ENCODE measurements at regions not wholly inside any gene's neighbourhood (a gene's known extent, or its start where the extent isn't known, plus 50 kb on each side); places are given as distances from the start of the nearest gene placed in this dataset.

- Histone ChIP-seq H3K27ac (ENCODE audit: extremely low read depth, low read depth, low read length) (no peak overlapping the region), H3K27me3 (ENCODE audit: control insufficient read depth in 2 of 2, insufficient read depth in 2 of 2, low read length in 2 of 2) (peaks cover 42 to 62% of the 10 kb centered on the region in 2 experiments), H2AFZ (ENCODE audit: low read depth, low read length) (no peak overlapping the region), H4K20me1 (replicated peaks; ENCODE audit: control insufficient read depth, insufficient read depth, low read length) (no peaks in the 10 kb centered on the region), H3K36me3 (ENCODE audit: control insufficient read depth, insufficient read depth, low read length) (no peaks in the 10 kb centered on the region), H3K9me3 (replicated peaks; ENCODE audit: control insufficient read depth, insufficient read depth, low read depth, low read length) (no peaks in the 10 kb centered on the region), H3K4me2 (ENCODE audit: insufficient read depth, low read length) (no peak overlapping the region), H3K9me1 (ENCODE audit: control insufficient read depth, insufficient read depth, low read length) (no peaks in the 10 kb centered on the region), H3K4me1 (replicated peaks in 1 of 2; ENCODE audit: control insufficient read depth in 2 of 2, insufficient read depth in 2 of 2, low read length in 2 of 2) (no peaks in the 10 kb centered on the region), H3K4me3 (no peak overlapping the region), H3K79me2 (ENCODE audit: control insufficient read depth, insufficient read depth, low read length) (no peaks in the 10 kb centered on the region), H3K9ac (ENCODE audit: insufficient read depth in 1 of 2, low read depth in 2 of 2, low read length in 2 of 2) (no peak overlapping the region)
- 2% methylated on average over 5 of the region's 5 CpGs for WGBS (ENCODE audit: insufficient coverage, low coverage, missing lambda C conversion rate)
- no peak for ATAC-seq
- CTCF ChIA-PET (ENCODE audit: low intra/inter-chr PET ratio) = no interaction called here
- in situ Hi-C loops (cut with MboI) = no loop called here
- no peak for FAIRE-seq
- intact Hi-C loops (cut with micrococcal nuclease) = no loop called here
- no TSS peak for BruUV-seq (replicated peaks)
- TF ChIP-seq ZEB2 (IDR thresholded peaks at IDR 0.05) = no peak
- TF ChIP-seq ADNP (tag; IDR thresholded peaks at IDR 0.05) = no peak
- TF ChIP-seq MEF2A (IDR thresholded peaks at IDR 0.05; ENCODE audit: control insufficient read depth, low read depth, low read length) = no peak
- TF ChIP-seq RFX7 (CRISPR knock-in tag; IDR thresholded peaks at IDR 0.05) = no peak
- TF ChIP-seq, protein P1, sequence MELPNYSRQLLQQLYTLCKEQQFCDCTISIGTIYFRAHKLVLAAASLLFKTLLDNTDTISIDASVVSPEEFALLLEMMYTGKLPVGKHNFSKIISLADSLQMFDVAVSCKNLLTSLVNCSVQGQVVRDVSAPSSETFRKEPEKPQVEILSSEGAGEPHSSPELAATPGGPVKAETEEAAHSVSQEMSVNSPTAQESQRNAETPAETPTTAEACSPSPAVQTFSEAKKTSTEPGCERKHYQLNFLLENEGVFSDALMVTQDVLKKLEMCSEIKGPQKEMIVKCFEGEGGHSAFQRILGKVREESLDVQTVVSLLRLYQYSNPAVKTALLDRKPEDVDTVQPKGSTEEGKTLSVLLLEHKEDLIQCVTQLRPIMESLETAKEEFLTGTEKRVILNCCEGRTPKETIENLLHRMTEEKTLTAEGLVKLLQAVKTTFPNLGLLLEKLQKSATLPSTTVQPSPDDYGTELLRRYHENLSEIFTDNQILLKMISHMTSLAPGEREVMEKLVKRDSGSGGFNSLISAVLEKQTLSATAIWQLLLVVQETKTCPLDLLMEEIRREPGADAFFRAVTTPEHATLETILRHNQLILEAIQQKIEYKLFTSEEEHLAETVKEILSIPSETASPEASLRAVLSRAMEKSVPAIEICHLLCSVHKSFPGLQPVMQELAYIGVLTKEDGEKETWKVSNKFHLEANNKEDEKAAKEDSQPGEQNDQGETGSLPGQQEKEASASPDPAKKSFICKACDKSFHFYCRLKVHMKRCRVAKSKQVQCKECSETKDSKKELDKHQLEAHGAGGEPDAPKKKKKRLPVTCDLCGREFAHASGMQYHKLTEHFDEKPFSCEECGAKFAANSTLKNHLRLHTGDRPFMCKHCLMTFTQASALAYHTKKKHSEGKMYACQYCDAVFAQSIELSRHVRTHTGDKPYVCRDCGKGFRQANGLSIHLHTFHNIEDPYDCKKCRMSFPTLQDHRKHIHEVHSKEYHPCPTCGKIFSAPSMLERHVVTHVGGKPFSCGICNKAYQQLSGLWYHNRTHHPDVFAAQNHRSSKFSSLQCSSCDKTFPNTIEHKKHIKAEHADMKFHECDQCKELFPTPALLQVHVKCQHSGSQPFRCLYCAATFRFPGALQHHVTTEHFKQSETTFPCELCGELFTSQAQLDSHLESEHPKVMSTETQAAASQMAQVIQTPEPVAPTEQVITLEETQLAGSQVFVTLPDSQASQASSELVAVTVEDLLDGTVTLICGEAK (IDR thresholded peaks at IDR 0.05) = no peak
- TF ChIP-seq, protein P1 (CRISPR knock-in tag; IDR thresholded peaks at IDR 0.05) = no peak
- no peak for TF ChIP-seq RBM14 (IDR thresholded peaks at IDR 0.05; ENCODE audit: borderline replicate concordance, insufficient read depth, low read depth, low read length)
- no peak for TF ChIP-seq TEAD4 (IDR thresholded peaks at IDR 0.05; ENCODE audit: low read length)
- no peak for TF ChIP-seq TEAD4 (CRISPR knock-in tag; IDR thresholded peaks at IDR 0.05; ENCODE audit: borderline replicate concordance)
- no peak for TF ChIP-seq TARDBP (IDR thresholded peaks at IDR 0.05)
- TF ChIP-seq SP1 (CRISPR knock-in tag; IDR thresholded peaks at IDR 0.05) = no peak
- TF ChIP-seq MAFF (IDR thresholded peaks at IDR 0.05; ENCODE audit: low read length) = no peak
- no peak for TF ChIP-seq ZNF282 (CRISPR knock-in tag; IDR thresholded peaks at IDR 0.05)
- DNase-seq (ENCODE audit: extremely low read depth in 1 of 4, low spot score in 3 of 4) = no peak
- POLR2A ChIA-PET = interaction anchor here (0.5 to 0.8 kb wide), 2 partner anchors 34 to 241 kb away, joined by 3 read pairs; no protein-coding TSS in a partner anchor
Measured at GRCh38 chr9:96075757-96076156, 200.3 kb downstream of the ERCC6L2 start.
